Liver (tissue), 8 donors: ENCODE measurements at regions not wholly inside any gene's neighbourhood (a gene's known extent, or its start where the extent isn't known, plus 50 kb on each side); places are given as distances from the start of the nearest gene placed in this dataset.

ENCODE experiments used
- DNase-seq: peaks from one replicate; pipeline ENCODE4 v3.0.0-alpha.2; 2017; ENCODE audit warnings: low spot score
- H3K27ac ChIP-seq, 2 donors: one replicate each; pipeline ENCODE4 v1.7.0; 2013; ENCODE audit warnings: inconsistent platforms in 2 of 2, low read length in 2 of 2, control low read depth in 1 of 2, low read depth in 1 of 2, mild to moderate bottlenecking in 1 of 2
- H3K27me3 ChIP-seq, 4 donors: one replicate each; pipeline versions ENCODE4 v1.6.1 to v1.7.0; 2013; ENCODE audit warnings: low read length in 3 of 4, inconsistent platforms in 1 of 4, mild to moderate bottlenecking in 1 of 4, moderate library complexity in 1 of 4; ENCODE audit not compliant: control insufficient read depth in 4 of 4, insufficient read depth in 4 of 4
- H3K36me3 ChIP-seq, 4 donors: one replicate each; pipeline versions ENCODE4 v1.6.1 to v1.7.0; 2013; ENCODE audit warnings: low read length in 3 of 4, mild to moderate bottlenecking in 3 of 4, low read depth in 1 of 4, moderate library complexity in 1 of 4; ENCODE audit not compliant: control insufficient read depth in 4 of 4, insufficient read depth in 3 of 4
- H3K4me1 ChIP-seq, 4 donors: one replicate each; pipeline versions ENCODE4 v1.6.1 to v1.7.0; 2013; ENCODE audit warnings: low read length in 3 of 4, mild to moderate bottlenecking in 3 of 4, moderate library complexity in 1 of 4; ENCODE audit not compliant: control insufficient read depth in 4 of 4, insufficient read depth in 4 of 4
- H3K4me3 ChIP-seq, 3 donors: one replicate each; pipeline versions ENCODE4 v1.6.1 to v1.7.0; 2013; ENCODE audit warnings: low read length in 3 of 3, control low read depth in 1 of 3, low read depth in 1 of 3, mild to moderate bottlenecking in 1 of 3
- H3K9ac ChIP-seq, 2 donors: one replicate each; pipeline ENCODE4 v1.7.0; 2013; ENCODE audit warnings: low read length in 2 of 2, mild to moderate bottlenecking in 2 of 2, moderate library complexity in 2 of 2, control low read depth in 1 of 2, low read depth in 1 of 2
- H3K9me3 ChIP-seq, 4 donors: one replicate each; pipeline versions ENCODE4 v1.6.1 to v1.7.0; 2013; ENCODE audit warnings: low read length in 3 of 4; ENCODE audit not compliant: control insufficient read depth in 4 of 4
- ATF3 ChIP-seq: IDR thresholded peaks from 2 replicates; pipeline ENCODE4 v1.6.1; 2016; ENCODE audit warnings: antibody characterized with exemption
- EGR1 ChIP-seq, 2 donors: IDR thresholded peaks; 2 replicates each; pipeline ENCODE4 v1.6.1; 2016 to 2018; ENCODE audit warnings: antibody characterized with exemption in 2 of 2, low read depth in 2 of 2
- FOXA1 ChIP-seq: IDR thresholded peaks from 2 replicates; pipeline ENCODE4 v1.6.1; 2016; ENCODE audit warnings: antibody characterized with exemption
- FOXA2 ChIP-seq: IDR thresholded peaks from 2 replicates; pipeline ENCODE4 v1.6.1; 2016; ENCODE audit warnings: antibody characterized with exemption
- GABPA ChIP-seq, 2 donors: IDR thresholded peaks in 1 of 2; conservative IDR thresholded peaks in 1 of 2; 2 replicates each; pipeline ENCODE4 v1.6.1; 2016; ENCODE audit warnings: antibody characterized with exemption in 2 of 2, mild to moderate bottlenecking in 1 of 2, moderate library complexity in 1 of 2
- HNF4A ChIP-seq, 2 donors: conservative IDR thresholded peaks; 2 replicates each; pipeline ENCODE4 v1.6.1; 2016; ENCODE audit warnings: antibody characterized with exemption in 2 of 2, mild to moderate bottlenecking in 2 of 2
- HNF4G ChIP-seq: IDR thresholded peaks from 2 replicates; pipeline ENCODE4 v1.6.1; 2016; ENCODE audit warnings: antibody characterized with exemption
- JUND ChIP-seq, 2 donors: IDR thresholded peaks; 2 replicates each; pipeline ENCODE4 v1.6.1; 2016; ENCODE audit warnings: antibody characterized with exemption in 2 of 2
- MAX ChIP-seq: IDR thresholded peaks from 2 replicates; pipeline ENCODE4 v1.6.1; 2016; ENCODE audit warnings: antibody characterized with exemption
- NR2F2 ChIP-seq: IDR thresholded peaks from 2 replicates; pipeline ENCODE4 v1.6.1; 2016; ENCODE audit warnings: antibody characterized with exemption
- RAD21 ChIP-seq, 2 donors: IDR thresholded peaks; 2 replicates each; pipeline ENCODE4 v1.6.1; 2016; ENCODE audit warnings: antibody characterized with exemption in 2 of 2, mild to moderate bottlenecking in 2 of 2
- RXRA ChIP-seq, 2 donors: IDR thresholded peaks; 2 replicates each; pipeline ENCODE4 v1.6.1; 2017 to 2018; ENCODE audit warnings: antibody characterized with exemption in 2 of 2, mild to moderate bottlenecking in 1 of 2
- SP1 ChIP-seq: IDR thresholded peaks from 2 replicates; pipeline ENCODE4 v1.6.1; 2018; ENCODE audit warnings: antibody characterized with exemption, mild to moderate bottlenecking
- TAF1 ChIP-seq: conservative IDR thresholded peaks from 2 replicates; pipeline ENCODE4 v1.6.1; 2016; ENCODE audit warnings: antibody characterized with exemption, mild to moderate bottlenecking
- YY1 ChIP-seq: IDR thresholded peaks from 2 replicates; pipeline ENCODE4 v1.6.1; 2016; ENCODE audit warnings: antibody characterized with exemption, mild to moderate bottlenecking
- ZBTB33 ChIP-seq: IDR thresholded peaks from 2 replicates; pipeline ENCODE4 v1.6.1; 2016; ENCODE audit warnings: antibody characterized with exemption
- WGBS: extraction: QIAGEN DNeasy Blood & Tissue Kit; methylation state at CpG from one replicate; pipeline ENCODE4 v1.1.7; 2013; 5-methylcytosine and 5-hydroxymethylcytosine counted together
- TF ChIP-seq, protein P1 (sequence below): fragments of 150-350 bp; IDR thresholded peaks from 2 replicates; pipeline ENCODE4 v1.5.1; 2017; ENCODE audit warnings: improper control_type of control experiment, low read depth, low read length; ENCODE audit not compliant: missing input control
- TF ChIP-seq, protein P2 (sequence below): IDR thresholded peaks from 2 replicates; pipeline ENCODE4 v1.6.1; 2016; ENCODE audit warnings: antibody characterized with exemption, mild to moderate bottlenecking
- donor health status: healthy.
- donor health status: healthy.
- donor health status: healthy.
- donor health status: healthy.
- donor health status: healthy.

DNA sequence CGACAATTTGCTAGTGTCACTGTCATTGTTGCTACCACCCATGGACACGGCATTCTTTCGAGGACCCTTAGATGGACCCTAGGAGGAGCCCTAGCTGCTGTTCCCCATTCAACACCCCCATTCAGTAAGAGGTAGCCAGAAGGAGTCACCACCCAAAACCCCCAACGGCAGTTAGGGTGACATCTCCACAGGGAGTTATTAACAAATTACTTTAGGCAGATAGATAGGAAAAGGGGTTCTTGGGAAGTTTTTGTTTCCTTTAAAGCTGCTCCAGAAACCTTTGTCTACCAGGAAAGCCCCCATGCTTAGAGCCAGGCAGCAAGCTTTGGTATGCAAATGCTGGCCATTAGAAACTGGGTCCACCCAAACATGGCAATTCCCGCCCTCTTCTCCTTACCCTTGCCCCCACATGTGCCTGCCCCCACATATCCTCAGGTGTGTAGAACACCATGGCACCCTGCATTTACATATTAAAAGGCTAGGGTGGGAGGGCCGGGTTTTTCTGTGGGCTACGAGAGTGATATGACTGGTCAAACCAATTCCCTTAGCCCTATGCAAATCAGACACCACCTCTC, 190.9 kb downstream of the SLITRK6 start:
- no peak for DNase-seq
- no peak overlapping the region for H3K4me3 ChIP-seq
- no peak overlapping the region for H3K27ac ChIP-seq
- H3K36me3 ChIP-seq, result no peaks in the 10 kb centered on the region
- no peaks in the 10 kb centered on the region for H3K4me1 ChIP-seq
- WGBS, result 73% methylated on average over 7 of the region's 7 CpGs
- TF ChIP-seq HNF4G (no peak), FOXA1 (no peak), FOXA2 (no peak), SP1 (no peak), GABPA (IDR thresholded peaks at IDR 0.05 in 1 of 2, conservative IDR thresholded peaks at IDR 0.05 in 1 of 2) (no peak), TAF1 (no peak), EGR1 (IDR thresholded peaks at IDR 0.05; ENCODE audit: low read depth in 2 of 2) (no peak), HNF4A (conservative IDR thresholded peaks at IDR 0.05) (no peak), YY1 (no peak), NR2F2 (no peak), MAX (no peak), ATF3 (no peak), ZBTB33 (no peak), RAD21 (IDR thresholded peaks at IDR 0.05) (no peak)
- TF ChIP-seq, protein P1, sequence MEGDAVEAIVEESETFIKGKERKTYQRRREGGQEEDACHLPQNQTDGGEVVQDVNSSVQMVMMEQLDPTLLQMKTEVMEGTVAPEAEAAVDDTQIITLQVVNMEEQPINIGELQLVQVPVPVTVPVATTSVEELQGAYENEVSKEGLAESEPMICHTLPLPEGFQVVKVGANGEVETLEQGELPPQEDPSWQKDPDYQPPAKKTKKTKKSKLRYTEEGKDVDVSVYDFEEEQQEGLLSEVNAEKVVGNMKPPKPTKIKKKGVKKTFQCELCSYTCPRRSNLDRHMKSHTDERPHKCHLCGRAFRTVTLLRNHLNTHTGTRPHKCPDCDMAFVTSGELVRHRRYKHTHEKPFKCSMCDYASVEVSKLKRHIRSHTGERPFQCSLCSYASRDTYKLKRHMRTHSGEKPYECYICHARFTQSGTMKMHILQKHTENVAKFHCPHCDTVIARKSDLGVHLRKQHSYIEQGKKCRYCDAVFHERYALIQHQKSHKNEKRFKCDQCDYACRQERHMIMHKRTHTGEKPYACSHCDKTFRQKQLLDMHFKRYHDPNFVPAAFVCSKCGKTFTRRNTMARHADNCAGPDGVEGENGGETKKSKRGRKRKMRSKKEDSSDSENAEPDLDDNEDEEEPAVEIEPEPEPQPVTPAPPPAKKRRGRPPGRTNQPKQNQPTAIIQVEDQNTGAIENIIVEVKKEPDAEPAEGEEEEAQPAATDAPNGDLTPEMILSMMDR, result no peak
- TF ChIP-seq, protein P2, sequence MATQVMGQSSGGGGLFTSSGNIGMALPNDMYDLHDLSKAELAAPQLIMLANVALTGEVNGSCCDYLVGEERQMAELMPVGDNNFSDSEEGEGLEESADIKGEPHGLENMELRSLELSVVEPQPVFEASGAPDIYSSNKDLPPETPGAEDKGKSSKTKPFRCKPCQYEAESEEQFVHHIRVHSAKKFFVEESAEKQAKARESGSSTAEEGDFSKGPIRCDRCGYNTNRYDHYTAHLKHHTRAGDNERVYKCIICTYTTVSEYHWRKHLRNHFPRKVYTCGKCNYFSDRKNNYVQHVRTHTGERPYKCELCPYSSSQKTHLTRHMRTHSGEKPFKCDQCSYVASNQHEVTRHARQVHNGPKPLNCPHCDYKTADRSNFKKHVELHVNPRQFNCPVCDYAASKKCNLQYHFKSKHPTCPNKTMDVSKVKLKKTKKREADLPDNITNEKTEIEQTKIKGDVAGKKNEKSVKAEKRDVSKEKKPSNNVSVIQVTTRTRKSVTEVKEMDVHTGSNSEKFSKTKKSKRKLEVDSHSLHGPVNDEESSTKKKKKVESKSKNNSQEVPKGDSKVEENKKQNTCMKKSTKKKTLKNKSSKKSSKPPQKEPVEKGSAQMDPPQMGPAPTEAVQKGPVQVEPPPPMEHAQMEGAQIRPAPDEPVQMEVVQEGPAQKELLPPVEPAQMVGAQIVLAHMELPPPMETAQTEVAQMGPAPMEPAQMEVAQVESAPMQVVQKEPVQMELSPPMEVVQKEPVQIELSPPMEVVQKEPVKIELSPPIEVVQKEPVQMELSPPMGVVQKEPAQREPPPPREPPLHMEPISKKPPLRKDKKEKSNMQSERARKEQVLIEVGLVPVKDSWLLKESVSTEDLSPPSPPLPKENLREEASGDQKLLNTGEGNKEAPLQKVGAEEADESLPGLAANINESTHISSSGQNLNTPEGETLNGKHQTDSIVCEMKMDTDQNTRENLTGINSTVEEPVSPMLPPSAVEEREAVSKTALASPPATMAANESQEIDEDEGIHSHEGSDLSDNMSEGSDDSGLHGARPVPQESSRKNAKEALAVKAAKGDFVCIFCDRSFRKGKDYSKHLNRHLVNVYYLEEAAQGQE, result no peak
- peaks cover 0 to 2% (median 0%) of the 10 kb centered on the region in 4 donors for H3K27me3 ChIP-seq
- H3K9ac ChIP-seq, result no peak overlapping the region
- H3K9me3 ChIP-seq, result no peaks in the 10 kb centered on the region

DNA sequence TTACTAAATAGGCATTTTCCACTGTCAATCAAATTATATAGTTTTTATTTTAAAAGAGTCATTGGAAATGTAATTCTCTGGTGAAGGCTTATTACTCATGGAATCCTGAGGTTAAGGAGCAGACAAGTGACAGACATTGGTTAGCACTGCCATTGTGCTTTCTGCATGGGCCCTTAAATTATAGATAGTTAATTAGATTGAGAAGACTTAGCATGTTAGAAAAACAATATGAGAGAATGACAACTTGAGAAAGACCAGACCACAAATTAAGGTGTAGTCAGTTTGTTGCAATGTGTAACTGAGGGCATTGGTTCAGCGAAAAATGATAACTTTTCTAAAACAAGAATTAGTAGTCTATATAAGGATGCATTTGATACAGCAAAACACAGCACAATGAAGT, 195.5 kb downstream of the SLITRK6 start:
- 90% methylated on average over 1 of the region's 1 CpG for WGBS
- Histone ChIP-seq H3K4me3 (no peak overlapping the region), H3K36me3 (no peaks in the 10 kb centered on the region), H3K9me3 (no peaks in the 10 kb centered on the region), H3K27ac (no peak overlapping the region), H3K27me3 (no peaks in the 10 kb centered on the region), H3K9ac (no peak overlapping the region), H3K4me1 (no peaks in the 10 kb centered on the region)
- DNase-seq, result no peak
- TF ChIP-seq HNF4A (conservative IDR thresholded peaks at IDR 0.05), result no peak
- TF ChIP-seq EGR1 (IDR thresholded peaks at IDR 0.05; ENCODE audit: low read depth in 2 of 2), result no peak
- TF ChIP-seq FOXA2, result no peak
- TF ChIP-seq TAF1, result no peak
- no peak for TF ChIP-seq GABPA (IDR thresholded peaks at IDR 0.05 in 1 of 2, conservative IDR thresholded peaks at IDR 0.05 in 1 of 2)
- no peak for TF ChIP-seq RXRA (IDR thresholded peaks at IDR 0.05)
- no peak for TF ChIP-seq ZBTB33
- no peak for TF ChIP-seq SP1
- no peak for TF ChIP-seq ATF3
- no peak for TF ChIP-seq JUND (IDR thresholded peaks at IDR 0.05)
- TF ChIP-seq RAD21 (IDR thresholded peaks at IDR 0.05), result no peak
- no peak for TF ChIP-seq MAX
- no peak for TF ChIP-seq HNF4G
